DND-41 (cell line): ENCODE measurements at regions not wholly inside any gene's neighbourhood (a gene's known extent, or its start where the extent isn't known, plus 50 kb on each side); places are given as distances from the start of the nearest gene placed in this dataset.

Experiments used
- ATAC-seq: fragments of 200-7000 bp; cut with Tn5 transposase; 3 replicates; pipeline ENCODE4 v1.9.1; 2021; ENCODE audit warnings: low read depth; ENCODE audit not compliant: insufficient read depth
- DNase-seq: peaks from one replicate; pipeline ENCODE4 v3.0.0-alpha.2; 2020
- H2AFZ ChIP-seq: 2 replicates; pipeline ENCODE4 v1.6.0; 2012; ENCODE audit warnings: low read depth, low read length
- H3K27ac ChIP-seq: 2 replicates; pipeline ENCODE4 v1.5.1; 2012; ENCODE audit warnings: low read length, inconsistent platforms
- H3K27me3 ChIP-seq: fragments of 200-600 bp; sonication (generic); 2 replicates; pipeline ENCODE4 v1.6.0; 2012; ENCODE audit warnings: low read length, mild to moderate bottlenecking, inconsistent platforms; ENCODE audit not compliant: insufficient read depth, poor library complexity
- H3K36me3 ChIP-seq: 2 replicates; pipeline ENCODE4 v1.5.1; 2012; ENCODE audit warnings: low read length, inconsistent platforms; ENCODE audit not compliant: insufficient read depth
- H3K4me1 ChIP-seq: 2 replicates; pipeline ENCODE4 v1.5.1; 2012; ENCODE audit warnings: mild to moderate bottlenecking, low read length; ENCODE audit not compliant: insufficient read depth
- H3K4me2 ChIP-seq: 2 replicates; pipeline ENCODE4 v1.6.0; 2012; ENCODE audit warnings: mild to moderate bottlenecking, moderate library complexity, low read length, inconsistent platforms; ENCODE audit not compliant: insufficient read depth
- H3K4me3 ChIP-seq, 2 experiments: fragments of 200-600 bp in 1 of 2; shearing (Covaris generic) in 1 of 2; 2 replicates each; pipeline ENCODE4 v1.5.1; 2012 to 2016; ENCODE audit warnings: inconsistent platforms in 2 of 2, low read length in 2 of 2, mild to moderate bottlenecking in 2 of 2, low read depth in 1 of 2, moderate library complexity in 1 of 2
- H3K79me2 ChIP-seq: 2 replicates; pipeline ENCODE4 v1.6.0; 2012; ENCODE audit warnings: low read length, inconsistent platforms; ENCODE audit not compliant: insufficient read depth
- H3K9ac ChIP-seq: 2 replicates; pipeline ENCODE4 v1.6.0; 2012; ENCODE audit warnings: low read depth, mild to moderate bottlenecking, inconsistent platforms, low read length, moderate library complexity
- H3K9me3 ChIP-seq: 2 replicates; pipeline ENCODE4 v1.5.1; 2012; ENCODE audit warnings: low read length, moderate library complexity, mild to moderate bottlenecking, inconsistent platforms; ENCODE audit not compliant: insufficient read depth, severe bottlenecking
- H4K20me1 ChIP-seq: 2 replicates; pipeline ENCODE4 v1.6.0; 2012; ENCODE audit warnings: low read length; ENCODE audit not compliant: insufficient read depth
- EZH2 ChIP-seq: IDR thresholded peaks from 3 replicates; pipeline ENCODE4 v1.6.1; 2012; ENCODE audit warnings: borderline replicate concordance, low read depth, mild to moderate bottlenecking, moderate library complexity, low read length, inconsistent platforms; ENCODE audit not compliant: severe bottlenecking
- TF ChIP-seq, protein P1 (sequence below): IDR thresholded peaks from 2 replicates; pipeline ENCODE4 v1.5.1; 2012; ENCODE audit warnings: borderline replicate concordance, low read length, moderate library complexity, mild to moderate bottlenecking; ENCODE audit not compliant: poor library complexity, severe bottlenecking; ENCODE audit errors: extremely low read depth

DNA sequence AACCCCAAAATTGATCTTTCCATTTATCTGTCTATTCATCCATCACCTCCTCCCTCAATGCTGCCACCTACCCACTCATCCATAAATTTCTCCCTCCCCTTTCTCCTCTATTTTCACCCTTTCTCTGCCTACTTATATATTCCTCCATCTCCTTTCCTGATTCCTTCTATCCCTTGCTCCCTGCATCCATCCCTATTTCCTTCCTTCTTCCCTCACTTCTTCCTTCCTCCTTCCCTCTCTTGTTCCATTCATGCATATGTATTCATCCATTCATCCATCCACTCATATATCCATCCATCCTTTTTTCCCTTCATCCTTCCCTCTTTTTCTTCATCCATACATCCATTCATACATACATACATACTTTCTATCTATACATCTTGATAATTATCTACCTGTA is 76.3 kb upstream of the GGTLC1 start:
- H4K20me1 ChIP-seq, result no peaks in the 10 kb centered on the region
- ATAC-seq, result no peak
- no peaks in the 10 kb centered on the region for H3K27me3 ChIP-seq

DNA sequence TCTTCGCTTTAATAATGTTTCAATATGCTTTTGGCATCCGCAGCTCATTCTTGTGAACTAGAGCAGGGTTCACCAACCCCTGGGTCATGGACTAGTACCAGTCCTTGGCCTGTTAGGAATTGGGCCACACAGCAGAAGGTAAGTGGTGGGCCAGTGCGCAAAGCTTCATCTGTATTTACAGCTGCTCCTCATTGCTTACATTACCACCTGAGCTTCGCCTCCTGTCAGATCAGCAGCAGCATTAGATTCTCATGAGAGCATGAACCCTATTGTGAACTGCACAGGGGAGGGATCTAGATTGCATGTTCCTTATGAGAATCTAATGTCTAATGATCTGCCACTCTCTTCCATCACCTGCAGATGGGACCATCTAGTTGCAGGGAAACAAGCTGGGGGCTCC is 75.5 kb upstream of the GGTLC1 start:
- H3K4me2 ChIP-seq, result no peak overlapping the region
- ATAC-seq, result no peak

More for the DNA sequence above, 76.3 kb upstream of the GGTLC1 start:
- no peaks in the 10 kb centered on the region for H3K4me1 ChIP-seq
- no peak overlapping the region for H3K4me2 ChIP-seq
- no peak overlapping the region for H2AFZ ChIP-seq
- no peaks in the 10 kb centered on the region for H3K79me2 ChIP-seq
- no peak overlapping the region for H3K4me3 ChIP-seq
- H3K36me3 ChIP-seq, result no peaks in the 10 kb centered on the region
- no peak overlapping the region for H3K9ac ChIP-seq
- TF ChIP-seq EZH2, result no peak
- TF ChIP-seq, protein P1, sequence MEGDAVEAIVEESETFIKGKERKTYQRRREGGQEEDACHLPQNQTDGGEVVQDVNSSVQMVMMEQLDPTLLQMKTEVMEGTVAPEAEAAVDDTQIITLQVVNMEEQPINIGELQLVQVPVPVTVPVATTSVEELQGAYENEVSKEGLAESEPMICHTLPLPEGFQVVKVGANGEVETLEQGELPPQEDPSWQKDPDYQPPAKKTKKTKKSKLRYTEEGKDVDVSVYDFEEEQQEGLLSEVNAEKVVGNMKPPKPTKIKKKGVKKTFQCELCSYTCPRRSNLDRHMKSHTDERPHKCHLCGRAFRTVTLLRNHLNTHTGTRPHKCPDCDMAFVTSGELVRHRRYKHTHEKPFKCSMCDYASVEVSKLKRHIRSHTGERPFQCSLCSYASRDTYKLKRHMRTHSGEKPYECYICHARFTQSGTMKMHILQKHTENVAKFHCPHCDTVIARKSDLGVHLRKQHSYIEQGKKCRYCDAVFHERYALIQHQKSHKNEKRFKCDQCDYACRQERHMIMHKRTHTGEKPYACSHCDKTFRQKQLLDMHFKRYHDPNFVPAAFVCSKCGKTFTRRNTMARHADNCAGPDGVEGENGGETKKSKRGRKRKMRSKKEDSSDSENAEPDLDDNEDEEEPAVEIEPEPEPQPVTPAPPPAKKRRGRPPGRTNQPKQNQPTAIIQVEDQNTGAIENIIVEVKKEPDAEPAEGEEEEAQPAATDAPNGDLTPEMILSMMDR, result no peak
- no peak for DNase-seq
- H3K9me3 ChIP-seq, result peaks cover 2% of the 10 kb centered on the region
- H3K27ac ChIP-seq, result no peak overlapping the region

DNA sequence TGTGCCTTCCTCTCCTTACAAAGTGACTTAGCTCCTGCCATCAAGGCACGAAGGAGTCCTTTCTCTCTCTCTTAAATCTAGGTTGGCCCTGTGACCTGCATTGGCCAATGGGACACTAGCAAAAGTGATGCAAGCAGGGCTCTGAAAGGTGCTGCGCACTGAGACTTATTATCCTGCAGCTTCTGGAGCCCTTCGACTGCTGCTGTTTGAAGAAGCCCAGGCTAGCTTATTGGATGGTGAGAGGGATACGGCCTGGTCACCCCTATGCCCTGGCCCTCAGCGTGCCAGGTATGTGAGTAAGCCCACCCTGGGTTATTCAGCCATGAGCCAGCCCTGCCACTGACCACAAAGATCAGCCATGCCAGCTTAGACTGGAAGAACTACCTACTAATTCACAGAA is 74.5 kb upstream of the GGTLC1 start:
- Histone ChIP-seq H3K79me2 (no peaks in the 10 kb centered on the region), H3K4me2 (no peak overlapping the region), H3K4me3 (no peak overlapping the region), H2AFZ (no peak overlapping the region; the same call in 1 of the 2 replicates), H3K9ac (no peak overlapping the region), H3K27ac (no peak overlapping the region), H3K36me3 (no peaks in the 10 kb centered on the region), H4K20me1 (no peaks in the 10 kb centered on the region), H3K4me1 (no peaks in the 10 kb centered on the region), H3K27me3 (no peaks in the 10 kb centered on the region), H3K9me3 (no peaks in the 10 kb centered on the region)
- TF ChIP-seq EZH2, result no peak
- TF ChIP-seq, protein P1, result no peak
- DNase-seq (no peak), ATAC-seq (no peak)

More for the DNA sequence above, 75.5 kb upstream of the GGTLC1 start:
- H2AFZ ChIP-seq, result 0 out of 2 replicates have a peak overlapping the region, but pooled peaks have one; percentile 3
- no peaks in the 10 kb centered on the region for H3K36me3 ChIP-seq
- H3K9ac ChIP-seq, result no peak overlapping the region
- no peak for DNase-seq
- no peak overlapping the region for H3K4me3 ChIP-seq
- H3K27me3 ChIP-seq, result no peaks in the 10 kb centered on the region
- H4K20me1 ChIP-seq, result no peaks in the 10 kb centered on the region
- H3K27ac ChIP-seq, result no peak overlapping the region
- H3K9me3 ChIP-seq, result peaks cover 2% of the 10 kb centered on the region
- no peaks in the 10 kb centered on the region for H3K4me1 ChIP-seq
- H3K79me2 ChIP-seq, result no peaks in the 10 kb centered on the region
- no peak for TF ChIP-seq EZH2
- TF ChIP-seq, protein P1, result no peak
